ENCODE measurements at regions not wholly inside any gene's neighbourhood (a gene's known extent, or its start where the extent isn't known, plus 50 kb on each side); places are given as distances from the start of the nearest gene placed in this dataset.

DNA sequence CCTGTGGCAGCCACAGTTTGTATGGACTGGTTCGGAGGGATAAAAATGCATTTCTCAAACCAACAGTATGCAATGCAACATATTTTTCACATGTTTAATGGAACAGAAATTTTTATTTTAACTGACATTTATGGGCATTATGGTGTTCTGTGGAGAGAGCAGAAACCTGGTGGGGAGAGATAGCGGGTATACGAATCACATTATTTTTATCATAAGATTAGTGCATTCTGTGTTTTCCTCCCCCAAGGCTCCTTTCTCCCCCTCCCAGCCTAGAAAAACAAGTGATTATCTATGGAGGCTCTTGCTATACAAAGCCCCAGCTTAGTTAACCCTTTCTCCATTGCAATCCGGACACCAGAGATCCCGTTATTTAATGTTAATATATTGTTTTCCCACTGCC lies 289.8 kb upstream of the PIK3C3 start:
- no peak for TF ChIP-seq CTCF (IDR thresholded peaks at IDR 0.05)
- H3K9me3 ChIP-seq: no peaks in the 10 kb centered on the region
- no peaks in the 10 kb centered on the region for H3K36me3 ChIP-seq
- no peak overlapping the region for H3K27ac ChIP-seq
- DNase-seq (ENCODE audit: low spot score) (no peak), ATAC-seq (ENCODE audit: insufficient number of reproducible peaks, low FRiP score, low read depth) (no peak)
- H3K4me3 ChIP-seq: no peak overlapping the region
- no peaks in the 10 kb centered on the region for H3K4me1 ChIP-seq (ENCODE audit: control insufficient read depth in 1 of 2, low read depth in 2 of 2)
- no peaks in the 10 kb centered on the region for H3K27me3 ChIP-seq (replicated peaks; ENCODE audit: insufficient read depth)

- no peak for ATAC-seq (ENCODE audit: insufficient number of reproducible peaks, low FRiP score, low read depth)
- TF ChIP-seq CTCF (IDR thresholded peaks at IDR 0.05): no peak
- H3K4me3 ChIP-seq: no peak overlapping the region
- no peak for DNase-seq (ENCODE audit: low spot score)
- H3K9me3 ChIP-seq: no peaks in the 10 kb centered on the region
- no peak overlapping the region for H3K27ac ChIP-seq
- no peaks in the 10 kb centered on the region for H3K4me1 ChIP-seq (ENCODE audit: control insufficient read depth in 1 of 2, low read depth in 2 of 2)
- no peaks in the 10 kb centered on the region for H3K27me3 ChIP-seq (replicated peaks; ENCODE audit: insufficient read depth)
- H3K36me3 ChIP-seq: no peaks in the 10 kb centered on the region
These were observed 294.4 kb upstream of the PIK3C3 start for GRCh38 chr18:41660654-41661053.

DNA sequence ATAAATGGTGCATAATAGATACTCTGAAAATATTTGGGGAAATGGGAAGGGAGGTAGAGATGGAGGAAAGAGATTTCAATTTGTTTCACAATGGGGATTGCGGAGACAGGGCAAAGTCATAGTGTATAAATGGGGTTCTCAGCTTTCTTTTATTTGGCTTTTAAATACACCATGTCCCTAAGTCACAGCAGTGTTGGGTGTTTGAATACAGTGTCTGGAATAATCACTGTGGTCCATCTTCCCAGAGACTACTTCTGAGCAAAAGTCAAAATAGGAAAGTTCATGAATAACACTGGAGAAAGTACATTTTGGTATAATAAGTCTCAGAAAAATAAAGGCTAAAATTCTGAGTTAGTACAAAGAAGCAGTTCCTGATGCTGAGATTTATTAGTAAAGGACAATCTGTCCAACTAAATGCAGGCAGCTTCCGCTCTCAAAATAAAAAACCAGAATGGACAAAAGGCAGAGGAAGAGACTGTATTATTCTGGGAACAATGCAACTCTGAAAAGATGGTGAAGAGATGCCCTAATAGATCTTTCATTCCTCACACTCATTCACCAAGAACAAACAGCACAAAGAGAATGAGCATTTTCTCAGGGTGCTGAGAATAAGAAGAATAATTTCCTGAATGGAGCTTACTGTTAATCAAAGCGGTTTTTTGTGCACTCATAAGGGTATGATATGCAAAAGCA lies 295.4 kb upstream of the PIK3C3 start:
- no peak for TF ChIP-seq CTCF (IDR thresholded peaks at IDR 0.05)
- no peaks in the 10 kb centered on the region for H3K9me3 ChIP-seq
- no peak overlapping the region for H3K4me3 ChIP-seq
- no peak for DNase-seq (ENCODE audit: low spot score)
- H3K36me3 ChIP-seq: no peaks in the 10 kb centered on the region
- no peak for ATAC-seq (ENCODE audit: insufficient number of reproducible peaks, low FRiP score, low read depth)
- H3K27ac ChIP-seq: no peak overlapping the region
- no peaks in the 10 kb centered on the region for H3K27me3 ChIP-seq (replicated peaks; ENCODE audit: insufficient read depth)
- H3K4me1 ChIP-seq (ENCODE audit: control insufficient read depth in 1 of 2, low read depth in 2 of 2): no peaks in the 10 kb centered on the region

- TF ChIP-seq CTCF (IDR thresholded peaks at IDR 0.05): no peak
- ATAC-seq (ENCODE audit: insufficient number of reproducible peaks, low FRiP score, low read depth): no peak
- no peaks in the 10 kb centered on the region for H3K27me3 ChIP-seq (replicated peaks; ENCODE audit: insufficient read depth)
- no peak overlapping the region for H3K4me3 ChIP-seq
- H3K9me3 ChIP-seq: no peaks in the 10 kb centered on the region
- no peak overlapping the region for H3K27ac ChIP-seq
- H3K36me3 ChIP-seq: no peaks in the 10 kb centered on the region
- no peak for DNase-seq (ENCODE audit: low spot score)
- no peaks in the 10 kb centered on the region for H3K4me1 ChIP-seq (ENCODE audit: control insufficient read depth in 1 of 2, low read depth in 2 of 2)
These were observed 297.8 kb upstream of the PIK3C3 start for GRCh38 chr18:41657189-41657588.

DNA sequence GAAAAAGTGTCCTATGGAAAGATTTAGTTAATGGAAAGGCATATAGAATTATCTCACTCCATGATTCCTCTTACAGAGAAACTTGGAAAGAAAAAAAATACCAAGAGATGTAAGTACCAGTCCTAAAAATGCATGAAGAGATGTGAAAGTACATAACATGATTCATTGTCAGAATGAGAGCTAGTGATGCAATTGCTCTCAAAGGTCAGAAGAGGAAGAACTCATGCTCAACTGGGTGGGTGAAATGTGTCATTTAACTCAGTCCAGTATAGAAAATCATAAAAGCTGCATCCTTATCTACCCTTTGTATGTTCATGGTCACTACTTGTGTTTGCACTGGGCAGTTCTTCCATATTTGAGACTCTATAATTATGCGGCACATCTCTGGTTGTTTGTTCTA lies 300.0 kb upstream of the PIK3C3 start:
- ATAC-seq (ENCODE audit: insufficient number of reproducible peaks, low FRiP score, low read depth): no peak
- no peak for TF ChIP-seq CTCF (IDR thresholded peaks at IDR 0.05)

More for the DNA sequence above, 300.0 kb upstream of the PIK3C3 start:
- Histone ChIP-seq H3K36me3 (no peaks in the 10 kb centered on the region), H3K9me3 (no peaks in the 10 kb centered on the region), H3K4me1 (ENCODE audit: control insufficient read depth in 1 of 2, low read depth in 2 of 2) (no peaks in the 10 kb centered on the region), H3K4me3 (no peak overlapping the region), H3K27ac (no peak overlapping the region), H3K27me3 (replicated peaks; ENCODE audit: insufficient read depth) (no peaks in the 10 kb centered on the region)
- no peak for DNase-seq (ENCODE audit: low spot score)
